Nephron (organoid): ENCODE measurements at regions not wholly inside any gene's neighbourhood (a gene's known extent, or its start where the extent isn't known, plus 50 kb on each side); places are given as distances from the start of the nearest gene placed in this dataset.

Source experiments
- H3K27ac Mint-ChIP-seq, 3 experiments: 2 replicates each; pipeline ENCODE4 v1.8.0; 2020; ENCODE audit warnings: mixed read lengths in 3 of 3, mild to moderate bottlenecking in 2 of 3, moderate library complexity in 1 of 3
- H3K27me3 Mint-ChIP-seq: 2 replicates; pipeline ENCODE4 v1.8.0; 2021; ENCODE audit warnings: low read depth, mild to moderate bottlenecking, moderate library complexity, mixed read lengths
- H3K36me3 Mint-ChIP-seq: 2 replicates; pipeline ENCODE4 v1.8.0; 2020; ENCODE audit warnings: low read depth, mixed read lengths
- H3K4me1 Mint-ChIP-seq: 2 replicates; pipeline ENCODE4 v1.8.0; 2020; ENCODE audit warnings: mixed read lengths
- H3K4me3 Mint-ChIP-seq, 3 experiments: 2 replicates each; pipeline ENCODE4 v1.8.0; 2020; ENCODE audit warnings: mild to moderate bottlenecking in 3 of 3, mixed read lengths in 3 of 3, moderate library complexity in 2 of 3
- H3K9me3 Mint-ChIP-seq: 2 replicates; pipeline ENCODE4 v1.8.0; 2020; ENCODE audit warnings: mixed read lengths
- CTCF ChIP-seq, 3 experiments: fragments of 200-600 bp; sonication (generic); IDR thresholded peaks; one replicate each; pipeline ENCODE4 v1.5.0; 2021; ENCODE audit warnings: antibody characterized with exemption in 3 of 3; ENCODE audit not compliant: unreplicated experiment in 3 of 3

GRCh38 chr5:107293541-107294210, 377.1 kb downstream of the EFNA5 start:
- H3K4me3 Mint-ChIP-seq = no peak overlapping the region
- TF ChIP-seq CTCF (IDR thresholded peaks at IDR 0.05; ENCODE audit: unreplicated experiment in 3 of 3) = no peak
- peaks cover 16% of the 10 kb centered on the region for H3K4me1 Mint-ChIP-seq
- H3K9me3 Mint-ChIP-seq = peaks cover 2% of the 10 kb centered on the region
- H3K36me3 Mint-ChIP-seq = no peaks in the 10 kb centered on the region
- peaks cover 8% of the 10 kb centered on the region for H3K27me3 Mint-ChIP-seq
- H3K27ac Mint-ChIP-seq = peak overlapping the region in 2 of 3 experiments; percentile 78 to 85

GRCh38 chr5:107291866-107292265, 378.9 kb downstream of the EFNA5 start:
- Mint-ChIP-seq H3K9me3 (peaks cover 2% of the 10 kb centered on the region), H3K27ac (no peak overlapping the region), H3K36me3 (no peaks in the 10 kb centered on the region), H3K27me3 (peaks cover 19% of the 10 kb centered on the region), H3K4me1 (peaks cover 16% of the 10 kb centered on the region), H3K4me3 (no peak overlapping the region)
- no peak for TF ChIP-seq CTCF (IDR thresholded peaks at IDR 0.05; ENCODE audit: unreplicated experiment in 3 of 3)

- peaks cover 2% of the 10 kb centered on the region for H3K9me3 Mint-ChIP-seq
- no peak for TF ChIP-seq CTCF (IDR thresholded peaks at IDR 0.05; ENCODE audit: unreplicated experiment in 3 of 3)
- H3K27ac Mint-ChIP-seq = peak overlapping the region; percentile 13 to 67 (median 44)
- H3K4me3 Mint-ChIP-seq = no peak overlapping the region
- H3K36me3 Mint-ChIP-seq = no peaks in the 10 kb centered on the region
- peaks cover 19% of the 10 kb centered on the region for H3K27me3 Mint-ChIP-seq
- H3K4me1 Mint-ChIP-seq = peaks cover 16% of the 10 kb centered on the region
Measured at GRCh38 chr5:107290780-107291398, 379.8 kb downstream of the EFNA5 start.

- no peak overlapping the region for H3K4me3 Mint-ChIP-seq
- peaks cover 6% of the 10 kb centered on the region for H3K4me1 Mint-ChIP-seq
- H3K36me3 Mint-ChIP-seq = no peaks in the 10 kb centered on the region
- peaks cover 2% of the 10 kb centered on the region for H3K9me3 Mint-ChIP-seq
- peaks cover 19% of the 10 kb centered on the region for H3K27me3 Mint-ChIP-seq
- no peak for TF ChIP-seq CTCF (IDR thresholded peaks at IDR 0.05; ENCODE audit: unreplicated experiment in 3 of 3)
- H3K27ac Mint-ChIP-seq = peak overlapping the region in 2 of 3 experiments; percentile 32 to 65
Measured at GRCh38 chr5:107289030-107289714, 381.6 kb downstream of the EFNA5 start.

- Mint-ChIP-seq H3K4me3 (no peak overlapping the region), H3K27me3 (peaks cover 19% of the 10 kb centered on the region), H3K36me3 (no peaks in the 10 kb centered on the region), H3K27ac (peak overlapping the region; percentile 77 to 94 (median 82)), H3K9me3 (no peaks in the 10 kb centered on the region), H3K4me1 (peaks cover 6% of the 10 kb centered on the region)
- TF ChIP-seq CTCF (IDR thresholded peaks at IDR 0.05; ENCODE audit: unreplicated experiment in 3 of 3) = no peak
Measured at GRCh38 chr5:107286447-107287098, 384.2 kb downstream of the EFNA5 start.
